ENCODE measurements at regions not wholly inside any gene's neighbourhood (a gene's known extent, or its start where the extent isn't known, plus 50 kb on each side); places are given as distances from the start of the nearest gene placed in this dataset.
"Not testable (repeated sequence)": the region's sequence is repeated elsewhere in the genome, so short reads cannot be mapped to it uniquely, and the experiment has no call there.

DNA sequence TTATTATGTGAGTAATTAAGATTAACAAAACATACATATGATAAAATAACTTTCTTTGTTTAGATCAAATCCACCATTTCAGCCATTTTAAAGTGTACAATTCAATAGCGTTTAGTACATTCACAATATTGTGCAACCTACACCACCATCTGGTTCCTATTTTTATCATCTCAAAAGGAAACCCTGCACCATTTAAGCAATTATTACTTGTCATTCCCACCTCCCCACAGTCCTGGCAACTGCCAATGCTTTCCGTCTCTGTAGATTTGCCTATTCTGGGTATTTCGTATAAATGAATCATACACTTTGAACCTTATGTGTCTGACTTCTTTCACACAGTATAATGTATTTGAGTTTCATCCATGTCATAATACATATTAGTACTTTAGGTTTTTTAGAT, 162.5 kb upstream of the CNTNAP4 start:
- WGBS: 64% methylated on average over 3 of the region's 3 CpGs
- Histone ChIP-seq H3K4me3 (ENCODE audit: low read length) (no peak overlapping the region), H3K27ac (ENCODE audit: low read length) (no peak overlapping the region), H3K4me1 (ENCODE audit: control insufficient read depth, insufficient read depth, low read length) (no peaks in the 10 kb centered on the region), H3K9me3 (ENCODE audit: control insufficient read depth, low read length) (no peaks in the 10 kb centered on the region), H3K27me3 (ENCODE audit: control insufficient read depth, insufficient read depth) (no peaks in the 10 kb centered on the region)
- intact Hi-C loops (cut with DNase I): no loop called here
- no peak for ATAC-seq
- DNase-seq: no peak

DNA sequence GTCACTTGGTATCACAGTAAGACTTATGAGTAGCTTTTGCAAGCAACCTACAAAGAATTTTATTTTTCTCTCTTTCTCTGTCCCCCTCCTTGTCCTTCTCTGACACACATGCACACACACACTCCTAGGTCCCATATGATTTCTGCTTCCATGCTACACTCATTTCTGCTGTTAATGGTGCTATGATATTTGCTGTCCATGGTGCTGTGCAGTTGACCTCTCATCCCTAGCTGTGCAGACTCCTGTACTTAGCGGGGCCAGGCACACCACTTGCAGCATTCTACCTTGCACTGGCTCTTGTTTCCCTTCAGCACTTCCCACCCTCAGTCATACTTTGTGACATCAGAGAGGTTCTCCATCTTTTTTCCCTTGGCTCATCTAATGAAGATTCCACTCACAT, 158.9 kb upstream of the CNTNAP4 start:
- WGBS: 51% methylated on average over 1 of the region's 1 CpG
- DNase-seq (no peak), ATAC-seq (no peak)
- no peak overlapping the region for H3K27ac ChIP-seq (ENCODE audit: low read length)
- no peaks in the 10 kb centered on the region for H3K9me3 ChIP-seq (ENCODE audit: control insufficient read depth, low read length)
- no peaks in the 10 kb centered on the region for H3K4me1 ChIP-seq (ENCODE audit: control insufficient read depth, insufficient read depth, low read length)
- H3K27me3 ChIP-seq (ENCODE audit: control insufficient read depth, insufficient read depth): no peaks in the 10 kb centered on the region
- no peak overlapping the region for H3K4me3 ChIP-seq (ENCODE audit: low read length)
- intact Hi-C loops (cut with DNase I): no loop called here

DNA sequence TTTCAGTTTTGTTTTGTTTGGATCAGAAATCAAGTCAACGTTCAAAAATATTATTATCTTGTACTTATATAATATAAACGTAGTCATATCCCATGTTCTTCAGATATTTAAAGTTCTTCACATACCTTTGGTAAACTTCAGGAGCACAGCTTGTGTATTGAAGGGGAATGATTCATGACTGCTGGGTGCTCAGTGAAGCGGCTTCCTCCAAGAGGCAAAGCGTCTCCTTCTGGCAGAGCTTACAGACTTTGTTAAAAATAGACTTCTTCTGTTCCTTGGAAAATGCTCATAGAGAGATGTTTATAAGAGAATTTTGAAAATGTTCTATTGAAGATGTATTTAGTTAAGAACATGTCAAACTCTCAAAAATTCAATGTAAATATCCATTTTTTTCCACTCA, 155.6 kb upstream of the CNTNAP4 start:
- ATAC-seq: no peak
- Histone ChIP-seq H3K4me1 (ENCODE audit: control insufficient read depth, insufficient read depth, low read length) (no peaks in the 10 kb centered on the region), H3K4me3 (ENCODE audit: low read length) (no peak overlapping the region), H3K27me3 (ENCODE audit: control insufficient read depth, insufficient read depth) (no peaks in the 10 kb centered on the region), H3K9me3 (ENCODE audit: control insufficient read depth, low read length) (no peaks in the 10 kb centered on the region), H3K27ac (ENCODE audit: low read length) (no peak overlapping the region)
- 58% methylated on average over 4 of the region's 4 CpGs for WGBS
- DNase-seq: no peak
- intact Hi-C loops (cut with DNase I): no loop called here

DNA sequence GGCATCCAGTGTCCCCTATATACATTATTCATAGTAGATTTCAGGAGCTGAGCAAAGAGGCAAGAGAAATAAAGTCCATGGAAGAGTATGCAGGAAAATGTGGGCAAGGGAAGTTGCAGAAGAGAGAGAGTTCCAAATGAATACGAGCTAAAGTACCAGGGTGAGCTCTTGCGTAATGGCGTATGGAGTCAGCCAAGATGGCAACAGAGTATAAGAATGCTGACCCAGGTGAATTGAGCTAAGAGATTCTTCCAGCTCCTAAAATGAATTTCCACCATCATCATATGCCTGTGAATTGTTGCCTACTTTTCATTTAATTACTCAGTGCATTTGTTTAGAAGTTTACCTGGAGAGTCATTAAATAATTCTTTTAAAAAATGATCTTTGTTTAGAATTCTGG, 153.2 kb upstream of the CNTNAP4 start:
- Histone ChIP-seq H3K4me3 (ENCODE audit: low read length) (no peak overlapping the region), H3K27me3 (ENCODE audit: control insufficient read depth, insufficient read depth) (no peaks in the 10 kb centered on the region), H3K4me1 (ENCODE audit: control insufficient read depth, insufficient read depth, low read length) (no peaks in the 10 kb centered on the region), H3K9me3 (ENCODE audit: control insufficient read depth, low read length) (no peaks in the 10 kb centered on the region), H3K27ac (ENCODE audit: low read length) (no peak overlapping the region)
- no peak for DNase-seq
- ATAC-seq: no peak
- intact Hi-C loops (cut with DNase I): no loop called here
- 80% methylated on average over 3 of the region's 3 CpGs for WGBS

DNA sequence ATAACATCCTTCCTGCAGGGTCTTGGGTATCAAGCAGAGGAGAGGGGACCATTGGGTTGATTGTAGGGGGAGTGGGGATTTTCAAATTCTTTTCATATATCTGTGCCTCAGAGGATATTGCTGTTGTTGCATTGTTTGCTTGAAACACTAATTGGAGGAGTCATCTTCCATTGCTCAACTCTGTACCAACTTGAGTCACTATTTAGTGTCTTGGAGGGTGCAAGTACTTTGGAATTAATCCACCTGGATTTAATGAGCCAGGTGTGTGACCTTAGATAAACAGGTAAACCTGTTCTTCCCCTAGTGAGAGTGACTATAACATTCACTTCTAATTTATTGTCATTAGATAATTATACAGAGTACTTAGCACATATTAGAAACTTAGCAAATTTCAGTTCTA, 151.3 kb upstream of the CNTNAP4 start:
- no peak for ATAC-seq
- Histone ChIP-seq H3K27me3 (ENCODE audit: control insufficient read depth, insufficient read depth) (no peaks in the 10 kb centered on the region), H3K4me1 (ENCODE audit: control insufficient read depth, insufficient read depth, low read length) (no peaks in the 10 kb centered on the region), H3K9me3 (ENCODE audit: control insufficient read depth, low read length) (no peaks in the 10 kb centered on the region), H3K27ac (ENCODE audit: low read length) (no peak overlapping the region), H3K4me3 (ENCODE audit: low read length) (no peak overlapping the region)
- intact Hi-C loops (cut with DNase I): no loop called here
- DNase-seq: no peak

DNA sequence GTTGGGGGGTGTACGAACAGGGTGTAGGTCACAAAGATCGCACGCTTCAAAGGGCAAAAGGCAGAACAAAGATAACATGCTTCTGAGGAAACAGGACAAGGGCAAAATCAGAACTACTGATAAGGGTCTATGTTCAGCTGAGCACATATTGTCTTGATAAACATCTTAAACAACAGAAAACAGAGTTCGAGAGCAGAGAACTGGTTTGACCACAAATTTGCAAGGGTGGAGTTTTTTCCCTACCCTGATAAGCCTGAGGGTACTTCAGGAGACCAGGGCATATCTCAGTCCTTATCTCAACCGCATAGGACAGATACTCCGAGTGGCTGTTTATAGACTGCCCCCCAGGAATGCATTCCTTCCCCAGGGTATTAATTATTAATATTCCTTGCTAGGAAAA, 139.1 kb upstream of the CNTNAP4 start:
- H3K9me3 ChIP-seq (ENCODE audit: control insufficient read depth, low read length); H3K27me3 ChIP-seq (ENCODE audit: control insufficient read depth, insufficient read depth); H3K4me1 ChIP-seq (ENCODE audit: control insufficient read depth, insufficient read depth, low read length); DNase-seq; ATAC-seq; H3K4me3 ChIP-seq (ENCODE audit: low read length); H3K27ac ChIP-seq (ENCODE audit: low read length); intact Hi-C loops (cut with DNase I): not testable (repeated sequence)
- WGBS: 67% methylated on average over 6 of the region's 6 CpGs

DNA sequence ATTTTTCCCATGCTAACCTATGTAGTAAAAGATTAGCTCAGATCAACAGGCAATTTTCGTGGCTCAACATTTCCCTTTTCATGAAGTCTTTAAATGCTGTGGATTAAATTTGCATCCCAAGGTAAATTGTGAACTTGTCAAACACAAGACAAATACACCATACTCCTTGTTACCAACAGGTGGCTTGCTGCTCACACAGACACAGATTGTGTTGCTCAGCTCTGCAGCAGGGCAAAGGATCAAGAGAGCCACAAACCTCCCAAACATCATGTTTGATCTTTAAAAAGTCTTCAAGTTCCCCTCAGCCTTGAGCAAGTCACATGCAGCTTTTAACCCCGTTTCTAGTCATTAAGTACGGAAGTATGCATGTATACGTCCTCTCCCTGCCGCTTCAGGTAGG, 119.6 kb upstream of the CNTNAP4 start:
- no peaks in the 10 kb centered on the region for H3K27me3 ChIP-seq (ENCODE audit: control insufficient read depth, insufficient read depth)
- DNase-seq (no peak), ATAC-seq (no peak)
- no peaks in the 10 kb centered on the region for H3K9me3 ChIP-seq (ENCODE audit: control insufficient read depth, low read length)
- WGBS: 68% methylated on average over 5 of the region's 5 CpGs
- no peaks in the 10 kb centered on the region for H3K4me1 ChIP-seq (ENCODE audit: control insufficient read depth, insufficient read depth, low read length)
- no peak overlapping the region for H3K4me3 ChIP-seq (ENCODE audit: low read length)
- no peak overlapping the region for H3K27ac ChIP-seq (ENCODE audit: low read length)
- intact Hi-C loops (cut with DNase I): no loop called here

DNA sequence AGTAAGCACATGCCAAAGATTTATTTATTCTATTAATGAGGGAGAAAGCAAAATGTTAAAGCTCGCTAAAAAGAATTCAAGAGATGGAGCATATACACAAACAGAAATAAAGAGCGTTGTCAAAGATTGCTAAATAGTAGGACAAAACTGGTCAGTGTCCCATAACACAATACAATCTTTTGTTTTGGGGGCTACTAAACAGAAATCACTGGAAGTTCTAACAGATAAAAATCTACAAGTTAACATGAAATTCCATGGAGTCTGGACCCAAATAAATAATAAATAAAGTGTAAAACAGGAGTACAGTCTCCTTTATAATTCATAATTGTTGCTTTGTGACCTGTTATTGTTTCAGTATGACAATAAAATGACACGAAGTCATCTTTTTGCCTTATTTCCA, 115.2 kb upstream of the CNTNAP4 start:
- DNase-seq: no peak
- 74% methylated on average over 3 of the region's 3 CpGs for WGBS
- no peak overlapping the region for H3K4me3 ChIP-seq (ENCODE audit: low read length)
- intact Hi-C loops (cut with DNase I): no loop called here
- no peaks in the 10 kb centered on the region for H3K4me1 ChIP-seq (ENCODE audit: control insufficient read depth, insufficient read depth, low read length)
- no peak overlapping the region for H3K27ac ChIP-seq (ENCODE audit: low read length)
- H3K9me3 ChIP-seq (ENCODE audit: control insufficient read depth, low read length): no peaks in the 10 kb centered on the region
- H3K27me3 ChIP-seq (ENCODE audit: control insufficient read depth, insufficient read depth): no peaks in the 10 kb centered on the region
- no peak for ATAC-seq

DNA sequence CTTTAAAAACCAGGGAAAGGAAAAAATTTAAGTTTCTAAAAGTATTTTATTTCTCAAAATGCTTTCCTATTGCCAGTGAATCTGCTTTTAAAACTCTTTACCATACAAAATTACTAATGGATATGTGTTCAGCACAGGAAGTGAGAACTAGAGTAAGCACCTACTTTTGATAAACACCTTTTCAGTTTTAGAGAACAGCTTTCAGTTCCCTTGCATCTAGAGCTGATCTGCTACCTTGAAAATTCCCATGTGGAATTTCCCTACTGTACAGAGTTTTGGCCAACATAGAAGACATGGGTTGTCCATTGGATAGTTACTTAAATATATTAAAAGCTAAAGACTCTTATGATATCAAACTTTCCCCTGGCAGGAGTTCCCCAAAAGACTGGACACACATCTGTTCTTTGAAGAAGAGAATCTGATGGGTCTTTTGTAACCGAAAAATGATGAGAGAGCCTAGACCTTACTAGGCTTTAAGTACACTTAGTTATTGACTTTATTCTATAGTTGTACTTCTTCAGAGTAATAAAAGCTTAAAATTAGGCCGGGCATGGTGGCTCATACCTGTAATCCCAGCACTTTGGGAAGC, 112.1 kb upstream of the CNTNAP4 start:
- intact Hi-C loops (cut with DNase I): no loop called here
- Histone ChIP-seq H3K9me3 (ENCODE audit: control insufficient read depth, low read length) (no peaks in the 10 kb centered on the region), H3K27ac (ENCODE audit: low read length) (no peak overlapping the region), H3K4me3 (ENCODE audit: low read length) (no peak overlapping the region), H3K27me3 (ENCODE audit: control insufficient read depth, insufficient read depth) (no peaks in the 10 kb centered on the region), H3K4me1 (ENCODE audit: control insufficient read depth, insufficient read depth, low read length) (no peaks in the 10 kb centered on the region)
- ATAC-seq (no peak), DNase-seq (no peak)
- 89% methylated on average over 2 of the region's 2 CpGs for WGBS

DNA sequence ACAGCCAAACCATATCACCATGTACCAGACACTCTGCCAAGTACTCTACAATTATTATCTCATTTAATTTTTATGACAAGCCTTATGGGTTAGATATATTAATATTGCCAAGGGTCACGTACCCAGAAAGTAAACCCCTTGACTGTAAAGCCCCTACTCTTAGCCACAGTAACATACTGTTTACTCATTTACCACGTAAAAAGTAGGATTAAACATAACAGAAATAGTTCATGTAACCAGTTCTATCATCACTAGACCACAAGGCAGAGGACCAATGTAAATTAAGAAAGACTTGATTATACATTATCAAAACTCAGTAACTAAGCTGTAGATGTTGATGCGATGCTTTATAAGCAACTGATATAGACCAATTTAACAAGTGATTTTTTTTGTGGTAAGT, 101.5 kb upstream of the CNTNAP4 start:
- 75% methylated on average over 3 of the region's 3 CpGs for WGBS
- Histone ChIP-seq H3K4me1 (ENCODE audit: control insufficient read depth, insufficient read depth, low read length) (no peaks in the 10 kb centered on the region), H3K4me3 (ENCODE audit: low read length) (no peak overlapping the region), H3K27ac (ENCODE audit: low read length) (no peak overlapping the region), H3K27me3 (ENCODE audit: control insufficient read depth, insufficient read depth) (no peaks in the 10 kb centered on the region), H3K9me3 (ENCODE audit: control insufficient read depth, low read length) (no peaks in the 10 kb centered on the region)
- ATAC-seq (no peak), DNase-seq (no peak)
- intact Hi-C loops (cut with DNase I): no loop called here

DNA sequence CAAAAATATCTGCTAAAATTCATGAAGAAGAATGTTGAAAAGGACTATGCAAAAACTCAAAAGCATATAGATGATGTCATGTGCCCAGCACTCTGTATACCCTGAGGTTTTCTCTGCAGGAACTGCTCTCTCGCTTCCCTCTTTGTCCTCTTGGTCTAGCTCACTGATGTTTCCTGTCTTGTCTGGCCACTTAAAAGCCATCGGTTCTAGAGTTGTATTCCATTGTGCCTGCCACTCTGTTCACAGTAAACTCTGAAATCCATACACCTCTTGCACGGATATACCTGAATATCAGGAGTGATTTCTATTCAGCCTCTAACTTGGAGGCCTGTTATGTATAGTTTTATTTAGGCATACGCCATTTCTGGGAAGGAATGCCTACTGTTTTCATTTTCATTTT, 101.0 kb upstream of the CNTNAP4 start:
- WGBS: 60% methylated on average over 4 of the region's 4 CpGs
- Histone ChIP-seq H3K9me3 (ENCODE audit: control insufficient read depth, low read length) (no peaks in the 10 kb centered on the region), H3K27ac (ENCODE audit: low read length) (no peak overlapping the region), H3K27me3 (ENCODE audit: control insufficient read depth, insufficient read depth) (no peaks in the 10 kb centered on the region), H3K4me1 (ENCODE audit: control insufficient read depth, insufficient read depth, low read length) (no peaks in the 10 kb centered on the region), H3K4me3 (ENCODE audit: low read length) (no peak overlapping the region)
- DNase-seq: no peak
- intact Hi-C loops (cut with DNase I): no loop called here
- no peak for ATAC-seq

DNA sequence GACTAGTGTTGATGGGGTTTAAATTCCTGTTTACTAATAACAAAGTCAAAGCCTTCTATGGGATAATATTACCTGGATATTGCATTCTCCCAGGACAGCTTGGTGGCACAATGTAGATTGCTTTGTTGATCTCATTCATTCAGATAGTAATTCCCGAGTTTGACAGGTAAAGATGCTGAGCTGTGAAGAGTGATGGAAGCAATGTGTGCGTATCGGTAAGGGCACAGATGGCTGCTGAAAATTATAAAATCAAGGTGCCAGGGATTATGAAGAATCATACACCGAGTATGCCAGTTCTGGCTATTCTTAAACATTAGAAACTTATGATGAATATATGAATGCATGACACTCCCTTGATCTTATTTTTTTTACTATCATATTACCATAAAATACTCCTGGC, 100.6 kb upstream of the CNTNAP4 start:
- DNase-seq: no peak
- Histone ChIP-seq H3K27ac (ENCODE audit: low read length) (no peak overlapping the region), H3K27me3 (ENCODE audit: control insufficient read depth, insufficient read depth) (no peaks in the 10 kb centered on the region), H3K4me3 (ENCODE audit: low read length) (no peak overlapping the region), H3K4me1 (ENCODE audit: control insufficient read depth, insufficient read depth, low read length) (no peaks in the 10 kb centered on the region), H3K9me3 (ENCODE audit: control insufficient read depth, low read length) (no peaks in the 10 kb centered on the region)
- intact Hi-C loops (cut with DNase I): no loop called here
- 83% methylated on average over 4 of the region's 4 CpGs for WGBS
- no peak for ATAC-seq

Measured in right cardiac atrium (tissue), 5 donors.